HEK293 (cell line): ENCODE measurements at regions not wholly inside any gene's neighbourhood (a gene's known extent, or its start where the extent isn't known, plus 50 kb on each side); places are given as distances from the start of the nearest gene placed in this dataset.

Experiments
- CTCF ChIA-PET: fragments of 350-600 bp; formaldehyde crosslinking; extraction: SDS; loops from one replicate; lab custom pipeline; 2021; ENCODE audit warnings: antibody characterized with exemption; lab: Yijun Ruan, JAX
- POLR2A ChIA-PET: fragments of 300-600 bp; formaldehyde crosslinking; extraction: SDS; loops from one replicate; lab custom pipeline; 2020; ENCODE audit warnings: antibody characterized with exemption, inconsistent platforms; lab: Yijun Ruan, JAX
- H3K27ac ChIP-seq: fragments of 200-500 bp; sonication (Bioruptor generic); 2 replicates; pipeline ENCODE4 v1.5.1; 2014; ENCODE audit warnings: low read depth, low read length, control low read depth, inconsistent platforms; ENCODE audit errors: extremely low read depth
- H3K36me3 ChIP-seq, 2 experiments: fragments of 200-500 bp in 1 of 2; sonication (Bioruptor generic) in 1 of 2; 1 replicate in 1 of 2; 2 replicates in 1 of 2; pipeline ENCODE4 v1.5.1; 2014 to 2017; ENCODE audit warnings: inconsistent platforms in 2 of 2, low read length in 2 of 2; ENCODE audit not compliant: control insufficient read depth in 2 of 2, insufficient read depth in 1 of 2
- H3K4me1 ChIP-seq: fragments of 200-500 bp; sonication (Bioruptor generic); 2 replicates; pipeline ENCODE4 v1.5.1; 2014; ENCODE audit warnings: mild to moderate bottlenecking, low read length, inconsistent platforms; ENCODE audit not compliant: control insufficient read depth, insufficient read depth
- H3K4me3 ChIP-seq: 2 replicates; pipeline ENCODE4 v1.5.1; 2011; ENCODE audit warnings: low read depth, mild to moderate bottlenecking, control low read depth, low read length, moderate library complexity
- H3K9me3 ChIP-seq: fragments of 200-500 bp; sonication (Bioruptor generic); 2 replicates; pipeline ENCODE4 v1.5.1; 2014; ENCODE audit warnings: low read depth, low read length, inconsistent platforms; ENCODE audit not compliant: control insufficient read depth, insufficient read depth
- GFI1B ChIP-seq: fragments of 450-650 bp; formaldehyde crosslinking; IDR thresholded peaks from 2 replicates; pipeline ENCODE4 v1.5.1; 2016; ENCODE audit warnings: missing biosample characterization, missing genetic modification characterization
- KLF7 ChIP-seq: fragments of 450-650 bp; formaldehyde crosslinking; IDR thresholded peaks from 2 replicates; pipeline ENCODE4 v1.5.1; 2016; ENCODE audit warnings: missing biosample characterization, missing genetic modification characterization, borderline replicate concordance
- RBAK ChIP-seq: fragments of 450-650 bp; formaldehyde crosslinking; IDR thresholded peaks from 2 replicates; pipeline ENCODE4 v1.5.1; 2016; ENCODE audit warnings: missing biosample characterization, missing genetic modification characterization
- SETDB1 ChIP-seq: IDR thresholded peaks from one replicate; pipeline ENCODE4 v1.6.1; 2017; ENCODE audit warnings: mild to moderate bottlenecking, low read length, moderate library complexity, mixed read lengths; ENCODE audit not compliant: insufficient read length
- ZNF112 ChIP-seq: fragments of 450-650 bp; formaldehyde crosslinking; IDR thresholded peaks from 2 replicates; pipeline ENCODE4 v1.5.0; 2017; ENCODE audit warnings: missing biosample characterization, missing genetic modification characterization
- ZNF157 ChIP-seq: fragments of 450-650 bp; formaldehyde crosslinking; IDR thresholded peaks from 2 replicates; pipeline ENCODE4 v1.5.1; 2016; ENCODE audit warnings: missing biosample characterization, missing genetic modification characterization
- ZNF274 ChIP-seq, 2 experiments: fragments of 200-500 bp in 1 of 2; fragments of 450-650 bp in 1 of 2; sonication (Bioruptor generic) in 1 of 2; formaldehyde crosslinking in 1 of 2; IDR thresholded peaks; 2 replicates each; pipeline versions ENCODE4 v1.5.1 to v1.6.1; 2014 to 2016; ENCODE audit warnings: borderline replicate concordance in 1 of 2, inconsistent platforms in 1 of 2, low read length in 1 of 2, missing biosample characterization in 1 of 2, missing genetic modification characterization in 1 of 2
- ZNF341 ChIP-seq: fragments of 450-650 bp; formaldehyde crosslinking; IDR thresholded peaks from 2 replicates; pipeline ENCODE4; 2016; ENCODE audit warnings: low read depth, missing biosample characterization, missing genetic modification characterization
- ZNF391 ChIP-seq: fragments of 450-650 bp; formaldehyde crosslinking; IDR thresholded peaks from 2 replicates; pipeline ENCODE4 v1.5.1; 2016; ENCODE audit warnings: low read depth, missing biosample characterization, missing genetic modification characterization, borderline replicate concordance
- ZNF473 ChIP-seq: fragments of 450-650 bp; formaldehyde crosslinking; IDR thresholded peaks from 2 replicates; pipeline ENCODE4 v1.5.1; 2017; ENCODE audit warnings: missing biosample characterization, missing genetic modification characterization
- ZNF521 ChIP-seq: fragments of 450-650 bp; formaldehyde crosslinking; IDR thresholded peaks from 2 replicates; pipeline ENCODE4 v1.5.1; 2017; ENCODE audit warnings: missing biosample characterization, mild to moderate bottlenecking, missing genetic modification characterization
- ZNF560 ChIP-seq: fragments of 450-650 bp; formaldehyde crosslinking; IDR thresholded peaks from 2 replicates; pipeline ENCODE4 v1.5.1; 2017; ENCODE audit warnings: missing biosample characterization, missing genetic modification characterization, borderline replicate concordance
- ZNF677 ChIP-seq: fragments of 450-650 bp; IDR thresholded peaks from 2 replicates; pipeline ENCODE4 v1.5.0; 2018; ENCODE audit warnings: missing biosample characterization, mild to moderate bottlenecking, missing genetic modification characterization, moderate library complexity
- ZNF701 ChIP-seq: fragments of 450-650 bp; formaldehyde crosslinking; IDR thresholded peaks from 2 replicates; pipeline ENCODE4 v1.5.1; 2016; ENCODE audit warnings: missing biosample characterization, missing genetic modification characterization
- ZNF791 ChIP-seq: fragments of 450-650 bp; formaldehyde crosslinking; IDR thresholded peaks from 2 replicates; pipeline ENCODE4 v1.5.1; 2016; ENCODE audit warnings: missing biosample characterization, missing genetic modification characterization
- TF ChIP-seq, protein P1 (sequence below): fragments of 450-650 bp; formaldehyde crosslinking; IDR thresholded peaks from 2 replicates; pipeline ENCODE4 v1.5.1; 2016; ENCODE audit warnings: missing biosample characterization, missing genetic modification characterization
- TF ChIP-seq, protein P2 (sequence below): fragments of 450-650 bp; formaldehyde crosslinking; IDR thresholded peaks from 2 replicates; pipeline ENCODE4 v1.5.1; 2016; ENCODE audit warnings: missing biosample characterization, missing genetic modification characterization
- TF ChIP-seq, protein P3 (sequence below): fragments of 450-650 bp; formaldehyde crosslinking; IDR thresholded peaks from 2 replicates; pipeline ENCODE4 v1.5.1; 2017; ENCODE audit warnings: missing biosample characterization, missing genetic modification characterization
- TF ChIP-seq, protein P4 (sequence below): fragments of 450-650 bp; formaldehyde crosslinking; IDR thresholded peaks from 2 replicates; pipeline ENCODE4 v1.5.1; 2016; ENCODE audit warnings: missing biosample characterization, missing genetic modification characterization
- TF ChIP-seq, protein P5 (sequence below): fragments of 450-650 bp; formaldehyde crosslinking; IDR thresholded peaks from 2 replicates; pipeline ENCODE4 v1.5.1; 2016; ENCODE audit warnings: missing biosample characterization, missing genetic modification characterization, borderline replicate concordance
- TF ChIP-seq, protein P6 (sequence below): fragments of 450-650 bp; formaldehyde crosslinking; IDR thresholded peaks from 2 replicates; pipeline ENCODE4 v1.5.1; 2016; ENCODE audit warnings: missing biosample characterization, missing genetic modification characterization

DNA sequence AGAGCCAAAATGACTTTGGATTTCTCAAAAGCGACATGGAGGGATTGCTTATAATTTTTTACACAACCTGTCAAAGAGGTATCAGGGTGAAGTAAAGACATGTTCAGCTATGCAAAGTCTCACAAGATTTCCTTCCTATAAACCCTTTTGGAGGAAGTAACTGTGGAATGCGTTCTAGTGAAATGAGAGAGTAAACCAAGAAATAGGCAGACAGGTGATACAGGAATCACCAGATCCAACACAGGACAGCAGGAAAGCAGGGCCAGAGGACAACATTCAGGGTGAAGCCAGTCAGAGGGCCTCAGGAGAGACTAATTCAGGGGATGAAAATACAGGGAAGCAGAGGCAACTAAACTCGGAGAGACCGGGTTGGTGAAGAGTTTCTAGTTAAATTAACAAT is 90.4 kb upstream of the MTNR1B start:
- ChIA-PET CTCF (interaction anchor here (0.8 kb wide), 1 partner anchor 30 kb away, joined by 3 read pairs; no protein-coding TSS in a partner anchor), POLR2A (no interaction called here)
- TF ChIP-seq, protein P1, sequence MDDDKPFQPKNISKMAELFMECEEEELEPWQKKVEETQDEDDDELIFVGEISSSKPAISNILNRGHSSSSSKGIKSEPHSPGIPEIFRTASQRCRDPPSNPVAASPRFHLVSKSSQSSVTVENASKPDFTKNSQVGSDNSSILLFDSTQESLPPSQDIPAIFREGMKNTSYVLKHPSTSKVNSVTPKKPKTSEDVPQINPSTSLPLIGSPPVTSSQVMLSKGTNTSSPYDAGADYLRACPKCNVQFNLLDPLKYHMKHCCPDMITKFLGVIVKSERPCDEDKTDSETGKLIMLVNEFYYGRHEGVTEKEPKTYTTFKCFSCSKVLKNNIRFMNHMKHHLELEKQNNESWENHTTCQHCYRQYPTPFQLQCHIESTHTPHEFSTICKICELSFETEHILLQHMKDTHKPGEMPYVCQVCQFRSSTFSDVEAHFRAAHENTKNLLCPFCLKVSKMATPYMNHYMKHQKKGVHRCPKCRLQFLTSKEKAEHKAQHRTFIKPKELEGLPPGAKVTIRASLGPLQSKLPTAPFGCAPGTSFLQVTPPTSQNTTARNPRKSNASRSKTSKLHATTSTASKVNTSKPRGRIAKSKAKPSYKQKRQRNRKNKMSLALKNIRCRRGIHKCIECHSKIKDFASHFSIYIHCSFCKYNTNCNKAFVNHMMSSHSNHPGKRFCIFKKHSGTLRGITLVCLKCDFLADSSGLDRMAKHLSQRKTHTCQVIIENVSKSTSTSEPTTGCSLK (tag by site-specific recombination): no peak
- TF ChIP-seq GFI1B: no peak
- no peak for TF ChIP-seq ZNF677 (tag by site-specific recombination)
- no peak for TF ChIP-seq ZNF157
- no peak for TF ChIP-seq RBAK (tag by site-specific recombination)
- TF ChIP-seq, protein P2, sequence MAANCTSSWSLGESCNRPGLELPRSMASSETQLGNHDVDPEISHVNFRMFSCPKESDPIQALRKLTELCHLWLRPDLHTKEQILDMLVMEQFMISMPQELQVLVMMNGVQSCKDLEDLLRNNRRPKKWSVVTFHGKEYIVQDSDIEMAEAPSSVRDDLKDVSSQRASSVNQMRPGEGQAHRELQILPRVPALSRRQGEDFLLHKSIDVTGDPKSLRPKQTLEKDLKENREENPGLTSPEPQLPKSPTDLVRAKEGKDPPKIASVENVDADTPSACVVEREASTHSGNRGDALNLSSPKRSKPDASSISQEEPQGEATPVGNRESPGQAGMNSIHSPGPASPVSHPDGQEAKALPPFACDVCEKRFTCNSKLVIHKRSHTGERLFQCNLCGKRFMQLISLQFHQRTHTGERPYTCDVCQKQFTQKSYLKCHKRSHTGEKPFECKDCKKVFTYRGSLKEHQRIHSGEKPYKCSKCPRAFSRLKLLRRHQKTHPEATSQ (tag by site-specific recombination): no peak
- TF ChIP-seq, protein P3, sequence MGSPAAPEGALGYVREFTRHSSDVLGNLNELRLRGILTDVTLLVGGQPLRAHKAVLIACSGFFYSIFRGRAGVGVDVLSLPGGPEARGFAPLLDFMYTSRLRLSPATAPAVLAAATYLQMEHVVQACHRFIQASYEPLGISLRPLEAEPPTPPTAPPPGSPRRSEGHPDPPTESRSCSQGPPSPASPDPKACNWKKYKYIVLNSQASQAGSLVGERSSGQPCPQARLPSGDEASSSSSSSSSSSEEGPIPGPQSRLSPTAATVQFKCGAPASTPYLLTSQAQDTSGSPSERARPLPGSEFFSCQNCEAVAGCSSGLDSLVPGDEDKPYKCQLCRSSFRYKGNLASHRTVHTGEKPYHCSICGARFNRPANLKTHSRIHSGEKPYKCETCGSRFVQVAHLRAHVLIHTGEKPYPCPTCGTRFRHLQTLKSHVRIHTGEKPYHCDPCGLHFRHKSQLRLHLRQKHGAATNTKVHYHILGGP (tag by site-specific recombination): no peak
- no peak for TF ChIP-seq ZNF560 (tag by site-specific recombination)
- TF ChIP-seq ZNF473 (tag by site-specific recombination): no peak
- TF ChIP-seq, protein P4, sequence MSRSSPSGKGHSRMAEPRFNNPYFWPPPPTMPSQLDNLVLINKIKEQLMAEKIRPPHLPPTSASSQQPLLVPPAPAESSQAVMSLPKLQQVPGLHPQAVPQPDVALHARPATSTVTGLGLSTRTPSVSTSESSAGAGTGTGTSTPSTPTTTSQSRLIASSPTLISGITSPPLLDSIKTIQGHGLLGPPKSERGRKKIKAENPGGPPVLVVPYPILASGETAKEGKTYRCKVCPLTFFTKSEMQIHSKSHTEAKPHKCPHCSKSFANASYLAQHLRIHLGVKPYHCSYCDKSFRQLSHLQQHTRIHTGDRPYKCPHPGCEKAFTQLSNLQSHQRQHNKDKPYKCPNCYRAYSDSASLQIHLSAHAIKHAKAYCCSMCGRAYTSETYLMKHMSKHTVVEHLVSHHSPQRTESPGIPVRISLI (tag by site-specific recombination): no peak
- no peak for TF ChIP-seq KLF7
- no peak for TF ChIP-seq SETDB1
- TF ChIP-seq ZNF341 (tag by site-specific recombination): no peak
- no peak for TF ChIP-seq ZNF112
- Histone ChIP-seq H3K27ac (no peak overlapping the region), H3K4me3 (no peak overlapping the region), H3K9me3 (no peaks in the 10 kb centered on the region), H3K36me3 (peaks cover 0 to 11% of the 10 kb centered on the region in 2 experiments; a peak in 1 of 3 replicates), H3K4me1 (no peaks in the 10 kb centered on the region)

DNA sequence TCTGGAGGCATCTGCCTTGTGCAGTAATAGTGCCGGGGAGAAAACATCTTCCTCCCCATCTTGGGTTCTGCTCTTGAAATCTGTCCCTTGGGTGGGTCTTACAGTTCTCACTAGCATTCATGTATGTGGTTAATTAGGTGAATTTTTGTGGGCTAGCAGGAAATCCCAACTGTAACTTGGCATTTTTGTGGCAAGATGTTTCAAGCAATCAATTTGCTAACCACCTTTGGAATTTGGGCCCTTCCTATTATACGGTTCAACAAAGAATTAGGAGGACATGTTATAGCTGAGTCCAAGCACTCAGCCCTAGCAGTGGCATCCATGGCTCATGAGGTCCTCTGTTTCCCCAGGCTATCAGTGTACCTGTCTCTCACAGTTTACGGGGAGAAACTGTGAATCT is 89.1 kb upstream of the MTNR1B start:
- H3K27ac ChIP-seq: no peak overlapping the region
- CTCF ChIA-PET: no interaction called here
- no peaks in the 10 kb centered on the region for H3K4me1 ChIP-seq
- no peaks in the 10 kb centered on the region for H3K9me3 ChIP-seq
- no peak overlapping the region for H3K4me3 ChIP-seq
- POLR2A ChIA-PET: no interaction called here
- H3K36me3 ChIP-seq: peaks cover 0 to 11% of the 10 kb centered on the region in 2 experiments; a peak in 1 of 3 replicates
- TF ChIP-seq ZNF791 (tag by site-specific recombination) (no peak), ZNF521 (no peak), ZNF391 (no peak), ZNF274 (IDR thresholded peaks at IDR 0.05; ENCODE audit: low read length) (no peak), ZNF274 (tag by site-specific recombination; IDR thresholded peaks at IDR 0.05; ENCODE audit: borderline replicate concordance) (no peak), ZNF701 (tag by site-specific recombination) (no peak)
- TF ChIP-seq, protein P5, sequence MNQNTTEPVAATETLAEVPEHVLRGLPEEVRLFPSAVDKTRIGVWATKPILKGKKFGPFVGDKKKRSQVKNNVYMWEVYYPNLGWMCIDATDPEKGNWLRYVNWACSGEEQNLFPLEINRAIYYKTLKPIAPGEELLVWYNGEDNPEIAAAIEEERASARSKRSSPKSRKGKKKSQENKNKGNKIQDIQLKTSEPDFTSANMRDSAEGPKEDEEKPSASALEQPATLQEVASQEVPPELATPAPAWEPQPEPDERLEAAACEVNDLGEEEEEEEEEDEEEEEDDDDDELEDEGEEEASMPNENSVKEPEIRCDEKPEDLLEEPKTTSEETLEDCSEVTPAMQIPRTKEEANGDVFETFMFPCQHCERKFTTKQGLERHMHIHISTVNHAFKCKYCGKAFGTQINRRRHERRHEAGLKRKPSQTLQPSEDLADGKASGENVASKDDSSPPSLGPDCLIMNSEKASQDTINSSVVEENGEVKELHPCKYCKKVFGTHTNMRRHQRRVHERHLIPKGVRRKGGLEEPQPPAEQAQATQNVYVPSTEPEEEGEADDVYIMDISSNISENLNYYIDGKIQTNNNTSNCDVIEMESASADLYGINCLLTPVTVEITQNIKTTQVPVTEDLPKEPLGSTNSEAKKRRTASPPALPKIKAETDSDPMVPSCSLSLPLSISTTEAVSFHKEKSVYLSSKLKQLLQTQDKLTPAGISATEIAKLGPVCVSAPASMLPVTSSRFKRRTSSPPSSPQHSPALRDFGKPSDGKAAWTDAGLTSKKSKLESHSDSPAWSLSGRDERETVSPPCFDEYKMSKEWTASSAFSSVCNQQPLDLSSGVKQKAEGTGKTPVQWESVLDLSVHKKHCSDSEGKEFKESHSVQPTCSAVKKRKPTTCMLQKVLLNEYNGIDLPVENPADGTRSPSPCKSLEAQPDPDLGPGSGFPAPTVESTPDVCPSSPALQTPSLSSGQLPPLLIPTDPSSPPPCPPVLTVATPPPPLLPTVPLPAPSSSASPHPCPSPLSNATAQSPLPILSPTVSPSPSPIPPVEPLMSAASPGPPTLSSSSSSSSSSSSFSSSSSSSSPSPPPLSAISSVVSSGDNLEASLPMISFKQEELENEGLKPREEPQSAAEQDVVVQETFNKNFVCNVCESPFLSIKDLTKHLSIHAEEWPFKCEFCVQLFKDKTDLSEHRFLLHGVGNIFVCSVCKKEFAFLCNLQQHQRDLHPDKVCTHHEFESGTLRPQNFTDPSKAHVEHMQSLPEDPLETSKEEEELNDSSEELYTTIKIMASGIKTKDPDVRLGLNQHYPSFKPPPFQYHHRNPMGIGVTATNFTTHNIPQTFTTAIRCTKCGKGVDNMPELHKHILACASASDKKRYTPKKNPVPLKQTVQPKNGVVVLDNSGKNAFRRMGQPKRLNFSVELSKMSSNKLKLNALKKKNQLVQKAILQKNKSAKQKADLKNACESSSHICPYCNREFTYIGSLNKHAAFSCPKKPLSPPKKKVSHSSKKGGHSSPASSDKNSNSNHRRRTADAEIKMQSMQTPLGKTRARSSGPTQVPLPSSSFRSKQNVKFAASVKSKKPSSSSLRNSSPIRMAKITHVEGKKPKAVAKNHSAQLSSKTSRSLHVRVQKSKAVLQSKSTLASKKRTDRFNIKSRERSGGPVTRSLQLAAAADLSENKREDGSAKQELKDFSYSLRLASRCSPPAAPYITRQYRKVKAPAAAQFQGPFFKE (tag by site-specific recombination): no peak
- TF ChIP-seq, protein P6, sequence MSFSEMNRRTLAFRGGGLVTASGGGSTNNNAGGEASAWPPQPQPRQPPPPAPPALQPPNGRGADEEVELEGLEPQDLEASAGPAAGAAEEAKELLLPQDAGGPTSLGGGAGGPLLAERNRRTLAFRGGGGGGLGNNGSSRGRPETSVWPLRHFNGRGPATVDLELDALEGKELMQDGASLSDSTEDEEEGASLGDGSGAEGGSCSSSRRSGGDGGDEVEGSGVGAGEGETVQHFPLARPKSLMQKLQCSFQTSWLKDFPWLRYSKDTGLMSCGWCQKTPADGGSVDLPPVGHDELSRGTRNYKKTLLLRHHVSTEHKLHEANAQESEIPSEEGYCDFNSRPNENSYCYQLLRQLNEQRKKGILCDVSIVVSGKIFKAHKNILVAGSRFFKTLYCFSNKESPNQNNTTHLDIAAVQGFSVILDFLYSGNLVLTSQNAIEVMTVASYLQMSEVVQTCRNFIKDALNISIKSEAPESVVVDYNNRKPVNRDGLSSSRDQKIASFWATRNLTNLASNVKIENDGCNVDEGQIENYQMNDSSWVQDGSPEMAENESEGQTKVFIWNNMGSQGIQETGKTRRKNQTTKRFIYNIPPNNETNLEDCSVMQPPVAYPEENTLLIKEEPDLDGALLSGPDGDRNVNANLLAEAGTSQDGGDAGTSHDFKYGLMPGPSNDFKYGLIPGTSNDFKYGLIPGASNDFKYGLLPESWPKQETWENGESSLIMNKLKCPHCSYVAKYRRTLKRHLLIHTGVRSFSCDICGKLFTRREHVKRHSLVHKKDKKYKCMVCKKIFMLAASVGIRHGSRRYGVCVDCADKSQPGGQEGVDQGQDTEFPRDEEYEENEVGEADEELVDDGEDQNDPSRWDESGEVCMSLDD (tag by site-specific recombination): no peak
